ENCODE measurements at regions not wholly inside any gene's neighbourhood (a gene's known extent, or its start where the extent isn't known, plus 50 kb on each side); places are given as distances from the start of the nearest gene placed in this dataset.
"Not testable (repeated sequence)": the region's sequence is repeated elsewhere in the genome, so short reads cannot be mapped to it uniquely, and the experiment has no call there.

DNA sequence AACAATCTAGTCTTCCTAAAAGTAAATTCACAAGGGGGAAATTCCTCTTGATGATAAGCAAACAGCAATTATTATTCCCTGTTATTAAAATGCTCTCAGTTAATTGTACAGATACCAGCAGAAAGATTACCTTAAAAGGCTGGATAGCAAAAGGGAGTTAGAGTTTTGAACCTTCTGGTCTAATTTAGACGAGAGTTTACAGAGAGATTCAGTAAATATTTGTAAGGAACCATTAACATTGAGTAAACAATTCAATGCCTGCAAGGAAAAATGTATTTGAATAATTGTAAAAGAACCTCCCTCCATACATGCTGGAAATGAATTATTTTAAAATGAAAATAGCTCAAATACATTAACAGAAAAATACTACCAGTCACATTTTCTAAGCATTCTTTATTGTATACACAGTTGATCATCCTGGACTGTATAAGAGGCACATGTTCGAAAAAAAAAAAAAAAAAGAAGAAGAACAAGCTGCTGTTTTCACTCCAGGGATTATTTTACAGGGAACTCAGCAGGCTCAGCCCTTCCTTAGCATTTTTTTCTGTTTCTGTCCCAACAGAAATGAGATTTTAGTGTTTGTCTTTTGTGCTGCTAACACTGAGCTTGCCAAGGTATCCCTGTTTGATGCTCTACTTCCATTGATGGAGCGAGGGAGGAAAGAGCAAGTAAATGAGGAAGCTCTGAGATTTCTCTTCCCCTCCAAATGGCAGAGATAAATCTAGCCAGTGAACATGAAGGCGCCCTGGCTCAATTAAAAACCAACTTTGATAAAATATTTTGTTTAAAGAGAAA is 141.1 kb downstream of the ENC1 start:
- DNase-seq, result no peak

DNA sequence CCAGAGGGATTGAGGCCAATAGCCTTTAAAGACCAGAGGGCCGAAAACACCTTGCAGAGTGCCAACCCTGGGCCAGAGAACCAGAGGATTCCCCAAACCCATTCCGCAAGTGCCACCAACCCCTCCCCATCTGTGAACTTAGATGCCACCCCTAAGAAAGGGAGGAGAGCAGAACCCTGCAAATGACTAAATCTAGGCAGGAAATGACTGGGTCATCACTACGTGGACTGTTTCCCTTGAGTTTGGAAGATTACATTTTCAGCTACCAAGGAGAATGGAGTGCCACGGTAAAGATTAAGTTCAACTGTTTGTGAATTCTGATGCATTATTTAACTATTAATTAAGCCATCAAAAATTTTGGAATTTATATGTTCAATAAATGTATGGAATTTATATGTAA is 142.8 kb downstream of the ENC1 start:
- no peak for DNase-seq

DNA sequence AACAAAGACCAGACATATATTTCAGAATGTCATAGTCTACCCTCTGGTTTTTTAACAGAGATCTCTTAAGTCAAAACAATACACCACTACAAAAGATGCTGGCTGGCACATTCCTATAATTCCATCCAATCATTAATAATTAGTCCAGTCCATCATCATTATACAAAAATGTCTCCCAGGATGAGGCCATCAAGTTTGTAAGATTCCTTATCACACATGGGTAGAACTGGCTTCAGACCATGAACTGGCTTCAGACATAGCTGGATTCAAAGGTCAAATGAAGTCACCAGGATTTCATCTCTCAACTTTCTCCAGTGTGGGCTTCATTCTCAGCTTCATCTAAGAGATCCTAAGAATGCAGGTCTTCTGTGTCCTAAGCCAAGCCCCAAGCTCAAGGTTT is 147.1 kb downstream of the ENC1 start:
- no peak for DNase-seq

DNA sequence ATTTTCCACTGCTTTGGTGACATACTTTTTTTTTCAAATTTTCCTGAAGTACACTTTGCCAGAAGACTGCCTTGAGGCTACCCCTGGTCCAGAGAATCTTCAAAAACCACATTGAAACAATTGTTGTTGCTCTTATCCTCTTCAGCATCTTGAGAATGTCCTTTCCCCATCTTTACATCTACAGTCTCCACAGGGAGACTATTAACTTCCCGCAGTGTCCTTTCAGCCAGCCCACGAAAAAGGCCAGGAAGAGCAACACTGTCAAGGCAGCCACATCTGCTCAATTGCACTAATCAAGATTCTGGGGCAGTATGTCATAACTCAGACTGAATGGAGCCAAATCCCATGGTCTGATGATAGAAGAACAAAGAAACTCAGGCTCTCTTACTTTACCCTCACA is 148.3 kb downstream of the ENC1 start:
- no peak for DNase-seq

DNA sequence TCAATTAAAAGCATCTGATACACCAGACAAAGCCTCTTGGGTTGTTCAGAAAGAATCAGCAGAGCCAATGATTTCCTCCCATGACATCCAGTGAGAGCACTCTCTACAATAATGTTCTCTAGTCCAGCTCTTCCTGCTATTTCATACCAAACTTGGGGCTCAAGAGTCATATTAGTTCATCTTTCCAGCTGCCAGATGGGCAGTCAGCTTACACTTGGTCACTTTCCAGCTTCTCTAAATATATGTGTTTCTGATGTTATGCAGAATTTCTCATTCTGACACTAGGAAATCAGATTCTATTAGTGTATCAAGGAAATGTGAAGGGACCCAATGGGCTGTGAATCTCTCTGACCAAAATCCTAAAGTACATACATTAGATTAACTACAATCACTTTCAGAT is 148.9 kb downstream of the ENC1 start:
- no peak for DNase-seq

DNA sequence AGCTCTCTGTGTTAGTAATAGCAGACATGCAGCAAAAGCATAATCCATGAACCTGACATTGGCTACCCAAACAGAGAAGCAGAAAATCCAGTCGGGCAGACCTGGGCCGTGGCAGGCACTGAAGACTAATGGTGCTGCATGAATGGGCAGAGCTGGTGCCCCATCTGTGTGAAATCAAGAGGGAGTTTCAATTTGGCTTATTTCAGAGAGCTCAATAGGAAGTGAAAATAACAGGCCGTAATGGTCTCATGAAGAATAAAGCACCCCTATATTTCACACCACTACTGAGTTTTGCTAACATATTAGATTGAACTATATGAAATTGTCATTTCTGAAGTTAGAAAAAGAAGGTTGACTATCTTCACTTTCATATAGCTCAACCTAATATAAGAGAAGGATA is 149.7 kb downstream of the ENC1 start:
- DNase-seq, result no peak

DNA sequence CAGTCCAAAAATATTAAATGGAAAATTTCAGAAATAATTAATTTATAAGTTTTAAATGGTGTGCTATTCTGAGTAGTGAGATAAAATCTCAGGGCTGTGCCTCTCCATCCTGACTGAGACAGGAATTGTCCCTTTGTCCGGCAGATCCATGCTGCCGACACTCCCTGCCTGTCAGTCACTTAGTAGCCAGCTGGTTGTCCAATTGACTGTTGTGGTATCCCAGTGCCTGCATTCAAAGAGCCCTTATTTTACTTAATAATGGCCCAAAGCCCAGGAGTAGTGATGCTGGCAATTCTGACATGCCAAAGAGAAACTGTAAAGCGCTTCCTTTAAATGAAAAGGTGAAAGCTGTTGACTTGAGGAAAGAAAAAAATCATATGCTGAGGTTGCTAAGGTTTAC is 157.5 kb downstream of the ENC1 start:
- DNase-seq, result no peak

DNA sequence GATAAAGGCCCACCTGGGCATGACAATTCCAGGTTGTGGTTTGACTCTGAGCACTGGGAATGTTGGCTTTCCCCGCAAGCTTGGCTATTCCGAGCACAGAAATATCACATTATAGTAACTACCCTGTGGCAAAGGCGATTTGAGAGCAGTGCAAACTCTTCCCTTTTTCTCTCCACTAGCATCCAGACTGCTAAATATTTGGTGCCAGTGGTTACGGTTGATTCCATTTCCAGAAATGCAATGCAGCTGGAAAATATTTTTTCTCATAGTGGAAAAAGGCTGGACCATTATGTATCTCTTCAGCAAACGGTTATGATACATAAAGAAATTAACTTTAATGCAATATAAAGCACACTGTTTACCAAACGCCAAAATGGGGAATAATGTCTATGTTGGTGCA is 158.0 kb downstream of the ENC1 start:
- no peak for DNase-seq

DNA sequence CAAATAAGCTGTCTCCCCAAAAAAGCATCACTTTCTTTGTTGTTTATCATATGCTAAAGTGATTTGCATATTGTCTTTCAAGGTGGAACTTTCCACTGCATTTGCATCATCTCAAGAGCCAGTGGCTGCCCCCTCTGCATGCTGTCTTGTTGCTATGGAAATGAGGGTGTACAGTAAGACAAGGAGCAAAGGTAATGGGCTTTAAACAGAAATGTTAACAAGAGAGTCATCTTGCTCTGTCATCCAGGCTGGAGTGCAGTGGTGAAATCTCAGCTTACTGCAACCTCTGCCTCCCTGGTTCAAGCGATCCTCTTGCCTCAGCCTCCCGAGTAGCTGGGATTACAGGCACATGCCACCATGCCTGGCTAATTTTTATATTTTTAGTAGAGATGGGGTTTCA is 159.2 kb downstream of the ENC1 start:
- not testable (repeated sequence) for DNase-seq

DNA sequence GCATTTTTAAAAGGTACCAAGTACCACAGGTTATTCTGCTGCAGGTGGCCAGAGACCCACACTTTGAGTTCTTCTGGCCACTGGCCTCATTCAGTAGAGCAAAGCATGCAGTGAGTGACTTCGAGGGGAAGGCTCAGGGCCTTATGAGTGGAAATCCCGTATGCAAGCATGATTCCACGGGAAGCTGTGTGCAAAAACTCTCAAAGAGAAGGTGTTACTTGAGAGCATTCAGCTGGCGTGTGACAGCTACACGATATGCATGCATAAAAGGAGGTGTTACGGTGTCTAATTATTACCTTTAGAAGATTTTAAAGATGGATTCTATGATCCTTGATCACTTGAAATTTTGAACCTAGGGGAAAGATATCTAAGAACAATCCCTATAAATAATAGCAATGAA is 160.3 kb downstream of the ENC1 start:
- DNase-seq, result no peak

DNA sequence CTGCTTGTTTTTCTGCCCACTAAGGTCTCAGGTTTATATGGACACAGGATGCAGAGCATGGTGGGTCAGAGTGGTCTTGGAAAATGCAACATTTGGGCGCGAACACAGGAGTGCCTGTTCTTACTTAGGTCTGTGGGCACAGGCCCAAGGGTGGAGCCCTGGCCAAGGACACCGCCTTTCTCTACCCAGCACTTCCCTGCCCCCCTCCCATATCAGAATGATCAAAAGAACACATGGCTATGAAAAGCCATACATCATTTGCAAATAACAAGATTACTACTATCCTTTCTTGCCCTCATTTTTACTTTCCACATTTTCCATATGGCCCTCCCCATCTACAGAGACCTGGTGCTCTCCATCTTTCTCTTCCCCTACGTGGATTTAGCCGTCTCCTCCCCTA is 162.2 kb downstream of the ENC1 start:
- no peak for DNase-seq

DNA sequence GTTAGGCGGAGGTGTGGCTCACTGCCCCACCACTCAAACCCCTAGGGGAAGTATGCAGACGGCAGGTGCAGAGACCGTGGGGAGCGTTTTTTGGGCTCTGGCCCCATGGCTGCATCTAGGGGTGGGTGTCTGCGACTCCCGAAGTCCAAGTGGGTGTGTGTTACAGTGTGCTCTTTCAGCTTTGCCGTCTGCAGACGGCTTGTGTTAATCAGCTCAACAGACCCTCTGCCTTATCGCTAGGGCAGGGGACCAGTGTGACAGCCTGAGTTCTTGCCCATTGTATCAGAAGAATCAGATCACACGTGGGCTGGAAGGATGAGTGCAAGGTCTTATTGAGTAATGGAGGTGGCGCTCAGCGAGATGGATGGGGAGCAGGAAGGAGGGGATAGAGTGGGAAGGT is 162.8 kb downstream of the ENC1 start:
- DNase-seq, result no peak

DNA sequence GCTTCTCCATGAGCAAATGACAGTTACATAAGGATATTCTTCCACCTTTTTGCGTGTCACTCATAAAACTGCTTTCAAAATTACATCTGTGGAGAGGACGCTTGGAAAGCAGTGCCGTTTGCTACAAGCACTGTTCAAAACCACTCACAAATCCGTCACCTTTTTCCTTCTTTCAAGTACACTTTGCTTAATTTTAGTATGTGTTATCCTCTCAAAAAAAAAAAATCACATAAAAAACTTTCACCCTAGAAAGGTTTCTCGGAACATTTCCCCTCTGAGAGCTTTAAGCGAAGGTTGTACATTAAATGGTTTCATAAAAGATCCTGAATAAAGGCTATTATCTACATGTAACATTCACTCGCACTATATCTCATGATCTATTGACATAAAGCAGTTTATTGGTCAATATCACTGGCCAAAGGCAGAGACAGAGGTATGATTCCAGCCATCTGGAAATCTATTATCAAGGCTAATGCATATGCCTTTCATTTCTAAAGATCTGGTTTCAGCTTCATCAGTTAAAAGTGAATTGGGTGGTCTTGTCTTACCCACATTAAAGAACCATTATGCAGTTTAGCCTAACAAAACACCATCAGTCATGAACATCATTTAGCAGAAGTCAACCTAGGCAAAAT is 163.6 kb downstream of the ENC1 start:
- no peak for DNase-seq

DNA sequence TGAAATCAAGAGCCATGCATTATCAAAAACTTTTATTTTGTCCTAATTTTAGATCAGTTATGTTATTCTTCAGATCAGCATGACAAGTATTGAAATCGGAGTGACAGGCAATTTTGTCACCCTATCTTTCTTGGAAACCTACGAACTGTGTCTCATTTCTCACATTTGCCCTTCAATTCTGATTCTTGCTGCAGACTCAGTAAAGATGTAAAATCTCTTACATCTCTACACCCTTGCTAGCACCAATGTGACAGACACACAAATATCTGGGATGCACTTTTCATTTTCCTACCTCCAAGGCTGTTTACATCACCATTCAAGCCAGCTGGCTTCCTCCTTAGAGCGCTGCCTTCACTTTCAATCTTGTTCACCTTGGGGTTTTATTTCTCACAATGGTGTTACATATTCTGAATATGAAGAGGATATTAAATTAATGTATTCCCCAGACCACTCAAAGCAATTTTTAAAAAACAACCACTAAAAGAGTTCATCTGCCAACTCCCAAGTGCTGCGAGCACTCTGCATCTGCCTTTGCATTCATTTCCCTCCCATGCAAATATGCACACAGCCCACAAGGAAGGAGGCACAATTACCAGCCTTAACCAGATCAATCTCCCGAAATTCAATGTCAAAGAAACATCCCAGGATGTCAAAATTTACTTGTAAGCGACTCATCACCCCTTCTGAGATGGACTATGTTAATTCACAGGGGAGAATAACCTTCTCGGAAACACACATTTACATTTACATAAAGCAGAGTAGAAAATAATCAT is 164.3 kb downstream of the ENC1 start:
- no peak for DNase-seq

DNA sequence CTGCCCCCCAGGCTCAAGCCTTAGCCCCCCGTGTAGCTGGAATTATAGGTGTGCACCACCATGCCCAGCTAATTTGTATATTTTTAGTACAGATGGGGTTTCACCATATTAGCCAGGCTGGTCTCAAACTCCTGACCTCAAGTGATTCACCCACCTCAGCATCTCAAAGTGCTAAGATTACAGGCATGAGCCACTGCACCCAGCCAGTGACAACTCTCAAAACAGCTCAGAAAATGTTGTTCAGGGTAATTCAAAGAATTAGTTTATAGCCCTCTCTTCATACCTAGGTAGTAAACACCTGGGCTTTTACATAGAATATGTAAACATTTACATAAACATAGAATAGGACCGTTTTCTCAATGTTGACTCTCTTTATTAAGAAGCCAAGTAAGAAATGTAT is 168.7 kb downstream of the ENC1 start:
- DNase-seq, result no peak

DNA sequence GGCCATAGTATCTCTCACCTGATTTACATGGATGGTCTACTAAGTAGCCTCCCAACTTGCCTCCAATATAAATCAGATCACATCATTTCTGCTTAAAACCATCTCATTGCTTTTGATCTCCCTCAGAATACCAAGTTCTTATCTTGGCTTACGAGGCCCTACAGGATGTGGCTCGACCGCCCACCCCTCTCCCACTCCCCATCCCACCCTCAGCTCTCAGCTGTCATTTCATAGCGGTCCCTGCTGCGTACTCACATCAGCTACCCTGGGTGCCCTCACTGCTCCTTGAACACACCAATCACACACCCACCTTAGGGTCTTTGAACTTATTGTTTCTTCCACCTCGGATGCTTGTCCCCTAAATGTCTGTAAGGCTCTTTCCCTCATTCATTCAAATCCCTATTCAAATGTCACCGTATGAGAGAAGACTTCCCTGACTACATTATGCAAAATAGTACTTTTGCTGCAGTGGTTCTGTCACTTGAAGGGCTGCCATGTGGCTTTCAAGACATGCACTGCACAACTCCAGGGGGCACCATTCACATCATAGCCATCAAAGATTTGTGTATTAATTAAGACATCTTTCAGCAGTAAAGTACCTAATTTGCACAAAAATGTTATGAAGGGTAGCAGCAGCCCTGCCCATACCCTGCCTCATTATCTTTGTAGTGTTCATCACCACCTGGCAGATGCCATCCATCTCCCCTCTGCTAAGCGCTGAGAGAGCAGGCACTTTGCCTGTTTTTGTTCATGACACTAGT is 171.1 kb downstream of the ENC1 start:
- no peak for DNase-seq

DNA sequence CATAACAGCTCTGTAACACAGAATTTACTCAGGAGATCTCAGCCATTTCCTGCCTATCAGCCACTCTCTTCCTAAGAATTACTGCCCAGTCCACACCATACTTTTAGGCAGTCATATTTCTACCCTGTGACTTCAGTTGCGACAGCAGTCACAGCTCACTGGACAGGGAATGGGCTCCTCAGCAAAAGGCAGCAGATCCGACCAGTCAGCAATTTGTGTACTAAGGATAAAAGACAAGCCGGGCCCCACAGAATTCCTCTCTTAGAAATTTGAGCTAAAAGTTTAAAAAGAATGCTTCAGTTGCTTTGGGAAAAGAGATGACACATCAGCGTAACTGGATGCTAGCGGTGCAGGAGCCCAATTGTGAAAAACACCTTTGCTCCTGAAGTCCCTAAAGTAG is 172.1 kb downstream of the ENC1 start:
- DNase-seq, result no peak

DNA sequence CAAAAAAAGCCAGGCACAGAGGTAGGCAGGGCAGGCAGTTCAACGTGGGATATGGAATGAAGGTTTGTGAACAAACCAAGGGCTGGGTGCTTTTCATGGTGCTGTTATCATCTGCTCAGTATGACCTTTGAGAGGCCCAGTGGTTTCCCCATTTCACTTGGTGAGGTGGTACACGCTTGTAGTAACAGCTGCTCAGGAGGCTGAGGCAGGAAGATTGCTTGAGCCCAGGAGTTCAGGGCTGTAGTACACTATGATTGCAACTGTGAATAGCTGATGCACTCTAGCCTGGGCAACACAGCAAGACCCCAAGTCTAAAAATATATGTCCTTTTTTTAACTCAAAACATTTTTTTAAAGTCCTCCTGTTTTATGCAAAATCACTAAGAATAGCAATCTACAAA is 174.8 kb downstream of the ENC1 start:
- no peak for DNase-seq

DNA sequence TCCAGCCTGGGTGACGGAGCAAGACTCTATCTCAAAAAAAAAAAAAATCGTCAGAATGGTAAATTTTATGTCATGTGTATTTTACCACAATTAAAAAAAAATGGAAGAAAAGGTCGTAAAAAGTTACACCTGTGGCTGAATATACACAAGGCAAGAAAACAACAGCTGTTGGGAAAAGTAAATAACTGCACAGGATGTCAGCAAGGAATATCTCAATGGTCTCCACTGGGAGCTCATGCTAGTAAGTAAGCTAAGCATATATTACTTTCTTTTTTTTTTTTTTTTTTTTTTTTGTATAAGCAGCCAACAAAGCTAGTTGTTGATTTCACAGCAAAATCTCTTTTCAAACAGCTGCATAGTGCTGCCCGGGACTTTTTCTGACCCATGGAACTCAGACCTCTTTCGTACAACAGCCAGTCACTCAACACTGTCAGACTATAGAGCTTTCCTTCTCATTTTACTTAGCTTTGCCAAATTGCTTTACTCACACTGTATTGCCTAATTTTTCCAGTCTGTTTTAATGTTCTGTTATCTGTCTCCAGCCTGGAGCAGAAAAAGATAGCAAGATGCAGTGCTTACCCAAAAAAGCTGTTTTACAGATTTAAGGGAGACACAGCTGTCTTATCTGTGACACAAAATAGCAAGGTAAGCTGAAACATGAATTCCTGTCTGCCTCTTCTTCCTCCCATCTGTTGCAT is 175.9 kb downstream of the ENC1 start:
- no peak for DNase-seq

DNA sequence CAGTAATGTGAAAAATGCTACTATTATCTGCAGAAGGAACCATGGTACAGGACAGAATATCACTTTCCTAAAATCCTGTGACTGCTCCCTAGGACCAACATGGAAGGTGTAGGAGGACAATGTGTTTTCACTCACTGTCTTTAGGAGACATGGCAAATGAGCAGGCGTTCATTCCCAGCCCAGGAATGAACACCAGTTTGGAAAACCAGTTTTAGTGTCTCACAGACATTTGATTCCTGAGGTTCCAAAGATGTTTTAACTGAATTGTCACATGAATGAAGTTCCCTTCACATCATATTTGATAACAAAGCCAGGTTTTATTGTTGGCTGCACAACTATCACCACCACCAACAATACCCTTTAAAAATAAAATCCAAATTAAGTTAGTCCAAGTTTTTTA is 178.2 kb downstream of the ENC1 start:
- DNase-seq, result no peak

DNA sequence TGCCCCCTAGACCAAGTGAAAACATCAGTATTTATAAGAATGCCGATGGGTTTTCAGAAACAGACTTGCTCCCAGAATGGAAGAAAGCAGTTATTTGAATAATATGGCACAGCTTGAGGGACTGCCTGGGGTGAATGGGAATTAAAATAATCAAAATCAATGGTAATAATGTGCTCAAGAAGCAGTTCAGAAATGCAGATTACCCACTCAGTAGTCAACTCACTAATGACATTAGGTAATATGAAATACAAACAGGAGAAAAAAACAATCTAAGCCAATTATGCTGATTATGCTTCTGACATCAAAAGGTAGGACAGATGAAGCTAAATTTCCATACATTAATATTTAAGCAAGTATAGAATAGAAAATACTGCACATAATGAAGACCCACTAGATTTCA is 179.3 kb downstream of the ENC1 start:
- DNase-seq, result no peak

DNA sequence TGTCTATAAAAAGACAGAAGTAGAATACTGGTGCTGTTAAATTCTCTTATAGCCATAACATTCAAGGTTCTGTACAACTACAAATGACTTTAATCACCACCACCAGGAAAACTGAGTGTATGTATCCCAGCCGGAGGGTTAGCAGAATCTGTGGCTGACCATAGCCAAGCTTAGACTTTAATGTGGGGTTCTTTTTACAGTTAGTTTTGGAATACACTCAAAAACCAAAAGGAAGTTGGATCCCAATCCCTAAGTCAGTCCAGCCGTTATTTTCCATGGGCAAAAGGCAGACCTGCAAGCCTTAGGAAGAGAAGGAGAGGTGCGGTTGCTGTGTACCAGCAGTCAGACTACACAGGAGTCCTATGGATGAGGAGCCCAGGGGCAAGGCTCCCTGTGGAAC is 179.8 kb downstream of the ENC1 start:
- DNase-seq, result no peak

DNA sequence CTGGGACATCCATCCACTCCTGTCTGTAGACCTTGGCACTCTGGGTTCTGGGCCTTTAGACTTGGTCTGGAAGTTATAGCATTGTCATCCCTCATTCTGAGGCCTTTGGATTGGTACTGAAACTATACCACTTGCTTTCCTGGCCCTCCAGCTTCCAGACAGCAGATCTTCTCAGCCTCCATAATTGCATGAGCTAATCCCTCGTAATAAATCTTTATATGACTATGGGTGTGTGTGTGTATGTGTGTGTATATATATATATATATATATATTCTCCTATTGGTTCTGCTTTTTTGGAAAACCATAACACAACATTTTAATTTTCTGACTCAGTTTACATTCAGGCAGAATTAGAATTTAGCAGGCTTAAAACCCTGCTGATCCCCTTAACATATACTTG is 180.5 kb downstream of the ENC1 start:
- DNase-seq, result no peak
